NCI-H345 (cell line): ENCODE measurements at regions not wholly inside any gene's neighbourhood (a gene's known extent, or its start where the extent isn't known, plus 50 kb on each side); places are given as distances from the start of the nearest gene placed in this dataset.
"Not testable (repeated sequence)": the region's sequence is repeated elsewhere in the genome, so short reads cannot be mapped to it uniquely, and the experiment has no call there.

Experiments used
- DNase-seq: peaks from one replicate; lab custom pipeline; 2025; lab: John Stamatoyannopoulos, UW

DNA sequence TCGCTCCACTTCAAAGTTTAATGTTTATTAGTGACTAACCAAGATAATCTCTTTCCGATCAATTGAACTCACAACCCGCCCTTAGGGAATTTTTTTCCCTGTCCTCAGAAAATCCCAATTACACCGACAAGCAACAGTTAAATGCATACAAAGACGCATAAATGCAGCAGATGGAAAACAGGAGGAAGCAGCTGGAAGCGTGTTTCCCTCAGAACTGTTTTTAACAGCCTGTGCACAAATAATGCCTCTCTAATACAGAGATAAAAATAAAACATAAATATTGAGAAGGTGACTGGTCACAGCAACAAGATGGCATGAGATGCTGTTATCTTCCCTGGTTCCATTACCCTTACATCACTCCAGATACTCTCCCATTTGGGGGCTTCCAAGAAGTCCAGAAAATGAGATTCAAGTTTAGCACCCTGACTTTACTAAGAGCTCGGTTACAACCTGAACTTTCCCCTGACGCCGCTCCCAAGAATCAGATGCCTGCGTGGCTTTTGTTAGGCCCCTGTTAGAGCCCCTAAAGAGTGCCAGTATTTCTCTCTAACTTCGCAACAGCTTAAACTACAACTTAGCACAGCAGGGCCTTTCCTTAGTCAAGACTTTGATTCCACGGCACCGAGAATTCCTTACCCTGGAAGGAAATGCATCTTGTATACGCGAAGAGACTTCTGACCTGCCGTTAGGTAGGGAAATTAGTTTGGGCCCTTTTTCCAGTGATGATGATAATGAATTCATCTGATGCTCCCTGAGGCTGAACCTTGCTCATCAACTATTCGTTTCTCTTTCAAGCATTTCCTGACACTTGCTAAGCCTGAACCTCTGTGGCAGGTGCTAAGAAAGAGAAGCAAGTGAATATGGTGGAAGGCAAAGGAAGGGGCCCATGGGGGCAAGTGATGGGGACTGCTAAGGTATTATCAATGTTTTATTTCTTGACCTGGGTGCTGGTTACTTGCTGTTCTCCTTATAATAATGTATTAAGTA, 137.7 kb upstream of the SMYD2 start:
- no peak for DNase-seq

GRCh38 chr1:214144521-214144920, 136.4 kb upstream of the SMYD2 start:
- DNase-seq, result not testable (repeated sequence)

- no peak for DNase-seq
These were observed 134.4 kb upstream of the SMYD2 start for GRCh38 chr1:214146523-214146922.

DNA sequence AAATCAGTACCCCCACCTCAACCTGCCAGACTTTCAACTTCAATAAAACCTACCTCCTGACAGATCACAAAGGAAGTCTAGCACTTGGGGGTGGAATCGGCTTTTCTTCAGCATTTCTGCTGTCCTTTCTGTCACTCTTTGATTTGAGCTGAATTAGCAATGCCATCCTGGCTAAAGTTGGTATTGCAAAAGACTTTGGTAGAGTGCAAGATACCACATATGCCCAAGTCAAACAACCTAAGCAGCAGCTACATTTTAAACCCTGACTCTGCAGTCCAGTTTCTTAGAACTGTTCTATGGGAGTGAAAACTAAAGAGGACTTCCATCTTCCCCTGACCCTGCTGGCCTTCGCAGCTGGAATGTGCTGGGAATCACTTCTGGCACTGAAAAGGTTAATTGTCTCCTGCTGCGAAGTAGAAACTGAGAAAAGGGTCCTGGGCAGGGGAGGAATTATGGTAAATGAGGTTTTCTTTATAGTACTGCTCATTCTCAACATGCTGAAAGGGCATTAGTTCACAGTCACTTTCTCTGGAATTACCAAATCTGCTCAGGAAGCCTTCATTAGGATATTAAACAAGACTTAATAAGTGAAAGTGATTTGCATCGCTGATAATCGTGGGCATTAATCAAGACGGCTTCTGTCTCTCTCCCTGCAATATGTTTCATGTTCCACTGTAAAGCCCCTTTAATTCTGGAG, 126.2 kb upstream of the SMYD2 start:
- no peak for DNase-seq

- no peak for DNase-seq
These were observed 124.9 kb upstream of the SMYD2 start for GRCh38 chr1:214155987-214156625.

GRCh38 chr1:214164173-214164572, 116.8 kb upstream of the SMYD2 start:
- no peak for DNase-seq

GRCh38 chr1:214165850-214166374, 115.0 kb upstream of the SMYD2 start:
- no peak for DNase-seq

DNA sequence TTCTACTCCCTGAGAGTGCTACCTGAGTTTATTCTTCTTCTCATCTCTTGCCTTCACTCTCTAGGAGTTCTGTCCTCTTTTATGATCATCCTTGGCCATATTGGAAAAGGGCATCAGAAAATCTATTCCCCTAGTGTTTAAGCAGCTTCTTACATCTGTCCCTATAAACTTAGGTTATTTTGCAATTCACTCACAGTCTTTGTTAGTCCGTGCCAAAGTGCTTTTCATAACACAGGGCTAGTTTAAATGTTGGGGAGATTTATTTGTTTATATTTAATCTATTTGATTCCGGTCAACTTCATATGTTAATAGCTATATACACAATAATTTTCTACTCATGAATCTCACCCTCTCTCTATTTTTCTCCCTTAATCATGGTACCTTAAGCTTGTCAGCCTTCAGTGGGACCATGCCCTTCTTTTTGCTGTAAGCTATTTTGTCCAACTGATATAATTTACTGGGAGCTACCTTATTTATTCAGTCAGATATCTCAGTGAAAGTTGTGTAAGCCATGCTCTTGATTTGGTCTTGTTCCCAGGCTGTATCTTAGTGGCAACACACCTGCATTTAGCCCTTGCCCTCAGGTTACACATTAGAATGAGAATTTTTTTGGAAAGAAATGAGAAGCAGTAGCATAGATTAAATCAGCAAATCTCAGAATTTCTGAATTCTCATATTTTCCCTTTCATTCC, 106.3 kb upstream of the SMYD2 start:
- DNase-seq, result no peak

DNA sequence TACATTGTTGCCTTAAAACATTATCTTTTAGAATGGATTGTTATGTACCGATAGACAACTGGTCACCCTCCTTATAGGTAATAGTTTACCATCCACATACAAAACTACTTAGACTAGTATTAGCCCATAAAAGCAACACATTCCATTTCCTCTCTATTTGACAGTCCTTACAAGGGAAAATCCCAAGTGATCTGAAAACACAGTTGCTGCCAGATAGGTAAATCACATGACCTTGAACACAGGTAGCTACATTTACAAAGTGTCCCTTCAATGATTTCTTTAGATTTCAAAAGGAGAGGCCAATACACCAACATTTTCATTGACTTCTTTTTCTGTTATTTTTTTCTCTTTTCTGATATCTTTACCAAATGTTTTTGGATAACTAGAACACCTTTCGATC, 102.9 kb upstream of the SMYD2 start:
- no peak for DNase-seq

GRCh38 chr1:214184992-214185391, 96.0 kb upstream of the SMYD2 start:
- no peak for DNase-seq

GRCh38 chr1:214186103-214186824, 94.7 kb upstream of the SMYD2 start:
- DNase-seq, result no peak

- no peak for DNase-seq
These were observed 93.6 kb upstream of the SMYD2 start for GRCh38 chr1:214187121-214187900.

DNA sequence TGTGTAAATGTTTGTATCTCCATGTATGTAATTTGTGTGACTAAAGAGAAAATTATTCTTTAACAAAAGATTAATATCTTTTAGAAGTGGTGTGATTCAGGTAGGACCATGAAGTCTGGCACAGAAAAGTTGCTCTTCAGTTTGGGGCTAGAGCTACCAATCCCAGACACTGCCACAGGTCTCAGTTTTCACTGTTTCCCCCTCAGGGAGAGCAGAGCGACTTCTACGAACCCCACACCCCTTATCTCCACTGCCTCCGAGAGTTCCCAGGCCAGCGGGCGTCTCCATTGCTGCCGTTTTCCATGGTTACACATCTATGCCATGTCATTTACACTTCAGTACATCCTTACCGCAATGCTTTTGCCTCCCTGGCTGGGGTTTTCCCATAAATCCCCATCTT, 93.0 kb upstream of the SMYD2 start:
- no peak for DNase-seq

GRCh38 chr1:214188835-214189234, 92.1 kb upstream of the SMYD2 start:
- no peak for DNase-seq

DNA sequence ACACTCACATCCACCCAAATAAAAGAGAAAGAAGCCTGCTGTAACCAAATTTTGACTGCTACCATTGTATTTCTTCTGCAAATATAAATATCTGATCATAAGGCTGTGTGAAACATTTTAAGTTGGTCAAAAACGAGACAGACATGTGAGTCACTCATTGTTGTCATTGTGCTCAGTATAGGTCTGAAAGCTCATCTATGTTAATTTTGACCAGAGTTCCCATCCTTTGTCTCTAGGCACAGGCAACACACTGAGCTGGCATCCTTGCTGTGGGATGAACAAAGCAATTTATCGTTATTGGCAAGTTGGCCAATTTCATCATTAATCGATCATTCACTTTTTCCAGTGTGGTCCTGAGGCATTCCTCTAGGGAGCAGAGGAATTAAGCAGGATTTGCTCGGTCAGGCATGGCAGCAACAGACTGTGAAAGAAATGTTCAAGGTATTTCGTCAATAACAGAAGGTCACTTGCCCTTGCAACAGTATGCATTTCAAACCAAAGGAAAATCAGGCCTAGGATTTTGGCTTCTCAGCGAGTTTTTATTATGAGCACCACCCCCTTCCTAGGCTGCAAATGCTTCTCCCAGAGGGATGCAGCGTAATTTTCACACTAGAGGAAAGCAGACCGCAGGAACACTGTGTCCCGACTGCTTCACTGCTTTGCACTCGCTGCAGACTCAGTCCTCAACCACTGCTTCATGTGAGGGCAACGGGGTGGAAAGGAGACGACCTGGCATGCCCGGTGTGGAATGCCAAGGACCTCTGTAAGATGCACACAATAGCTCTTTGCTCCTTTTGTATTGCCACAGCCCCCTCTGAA, 87.9 kb upstream of the SMYD2 start:
- no peak for DNase-seq

DNA sequence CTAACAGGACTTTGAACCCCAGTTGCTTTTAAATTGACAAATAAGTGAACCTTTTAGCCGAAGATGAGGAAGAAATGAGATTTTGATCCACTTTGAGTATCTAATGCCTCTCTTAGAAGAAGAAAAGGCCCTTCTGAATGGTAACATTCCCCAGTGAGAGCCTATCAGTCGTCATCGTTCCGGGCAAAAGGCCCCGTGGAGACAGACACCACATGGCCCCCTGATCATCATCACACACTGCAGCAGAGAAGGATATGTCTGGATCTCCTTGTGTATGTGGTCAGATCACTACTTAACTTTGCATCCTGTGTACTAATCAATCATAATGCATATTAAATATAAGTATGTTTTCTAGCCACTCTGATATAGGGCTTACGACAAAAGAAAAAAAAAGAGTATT, 87.3 kb upstream of the SMYD2 start:
- no peak for DNase-seq

- no peak for DNase-seq
These were observed 82.4 kb upstream of the SMYD2 start for GRCh38 chr1:214198571-214198970.

DNA sequence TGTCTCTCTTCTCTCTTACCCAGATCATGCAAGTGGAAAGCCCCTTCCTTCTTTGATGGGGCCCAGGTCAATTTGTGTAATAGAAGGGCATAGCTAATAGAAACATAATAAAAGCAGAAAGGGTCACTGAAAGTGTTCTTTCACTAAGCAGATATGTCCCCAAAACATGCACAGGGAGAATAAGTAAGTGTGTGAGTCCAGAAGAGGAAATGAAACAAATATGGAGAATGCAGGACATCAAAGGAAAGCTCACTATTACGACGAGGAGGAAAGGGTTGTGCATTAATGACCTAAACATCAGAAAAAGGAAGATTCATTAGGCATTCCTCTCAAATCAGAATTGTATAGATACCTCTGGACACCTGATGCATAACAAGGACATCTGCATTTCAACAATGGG, 81.4 kb upstream of the SMYD2 start:
- no peak for DNase-seq

GRCh38 chr1:214202992-214203391, 78.0 kb upstream of the SMYD2 start:
- DNase-seq, result no peak

- DNase-seq, result no peak
These were observed 75.9 kb upstream of the SMYD2 start for GRCh38 chr1:214205053-214205452.
